CMK (cell line): ENCODE measurements at regions not wholly inside any gene's neighbourhood (a gene's known extent, or its start where the extent isn't known, plus 50 kb on each side); places are given as distances from the start of the nearest gene placed in this dataset.
"Not testable (repeated sequence)": the region's sequence is repeated elsewhere in the genome, so short reads cannot be mapped to it uniquely, and the experiment has no call there.

Experiments
- DNase-seq: peaks from one replicate; pipeline ENCODE4 v3.0.0-alpha.2; 2010; ENCODE audit warnings: low read depth

GRCh38 chr6:135555550-135555949 lies 58.0 kb upstream of the AHI1 start:
- no peak for DNase-seq

GRCh38 chr6:135557582-135557981 lies 60.0 kb upstream of the AHI1 start:
- no peak for DNase-seq

- not testable (repeated sequence) for DNase-seq
Measured at GRCh38 chr6:135565605-135566004, 68.1 kb upstream of the AHI1 start.

DNA sequence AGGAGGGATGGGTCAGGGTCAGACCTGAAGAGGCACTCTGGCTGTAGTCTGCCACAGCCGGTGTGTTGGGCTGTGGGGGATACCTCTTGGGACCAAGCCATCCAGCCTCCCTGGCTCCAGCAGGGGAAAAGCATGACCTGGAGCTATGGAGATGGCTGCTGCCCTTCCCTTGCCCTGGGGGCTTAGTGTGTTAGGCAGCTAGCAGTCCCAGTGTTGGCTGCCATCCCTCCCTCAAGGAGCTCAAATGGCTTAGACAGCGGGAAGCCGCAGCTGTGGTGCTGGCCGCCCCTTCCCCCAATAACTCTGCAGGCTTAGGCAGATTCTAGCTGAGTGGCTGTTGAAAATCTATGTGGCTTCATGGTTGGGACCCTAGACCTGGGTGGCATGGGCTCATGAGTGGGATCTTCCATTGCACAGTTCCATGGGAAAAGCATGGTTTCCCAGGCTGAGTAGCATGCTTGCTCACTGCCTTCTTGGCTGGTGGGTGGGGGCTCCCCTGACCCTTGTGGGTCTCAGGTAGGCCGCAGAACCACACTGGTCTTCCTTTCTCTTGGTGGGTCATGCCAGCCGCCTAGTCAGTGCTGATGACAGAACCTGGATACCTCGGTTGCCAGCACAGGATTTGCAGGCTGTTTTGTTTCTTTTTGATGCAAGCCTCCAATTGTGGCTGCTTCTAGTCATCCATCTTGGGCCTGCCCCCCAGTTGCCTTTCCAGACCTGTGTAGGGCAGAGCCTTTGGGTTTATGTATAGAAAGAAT lies 69.0 kb upstream of the AHI1 start:
- no peak for DNase-seq

DNA sequence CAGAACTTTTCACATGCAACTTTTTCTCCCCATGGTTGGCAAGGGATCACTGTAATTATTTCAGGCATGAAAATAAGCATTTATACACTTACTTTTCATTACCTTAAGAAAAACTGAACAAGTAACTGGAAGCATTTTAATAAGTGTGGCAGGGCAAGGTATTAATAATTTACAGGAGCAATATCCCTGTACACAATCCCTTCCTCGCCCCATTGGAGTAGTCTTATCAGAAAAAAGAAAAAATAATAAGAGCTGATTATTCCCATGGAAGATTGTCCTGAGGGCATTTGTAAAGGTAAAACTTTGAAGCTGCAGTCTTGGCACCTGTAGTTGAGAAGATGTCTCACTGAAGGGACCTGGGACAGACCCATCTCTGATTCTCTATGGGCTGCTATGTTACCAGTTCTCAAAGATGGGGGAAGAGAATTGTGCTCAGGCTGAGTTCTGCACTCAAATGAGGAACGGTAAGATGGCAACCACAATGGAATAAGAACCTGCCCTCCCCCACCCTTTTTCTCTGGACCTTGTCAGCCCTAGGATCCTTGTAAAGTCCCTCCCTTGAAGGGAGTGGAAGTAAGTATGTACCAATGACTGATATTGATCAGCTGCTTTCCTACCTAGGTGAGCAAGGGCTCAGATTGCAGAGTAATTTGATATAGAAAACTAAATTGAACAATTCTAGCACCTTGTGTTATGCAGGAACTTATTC lies 70.0 kb upstream of the AHI1 start:
- DNase-seq, result no peak

- no peak for DNase-seq
Measured at GRCh38 chr6:135568379-135568778, 70.8 kb upstream of the AHI1 start.

GRCh38 chr6:135572051-135572450 lies 74.5 kb upstream of the AHI1 start:
- no peak for DNase-seq

GRCh38 chr6:135575629-135576028 lies 78.1 kb upstream of the AHI1 start:
- DNase-seq, result no peak

- DNase-seq, result no peak
Measured at GRCh38 chr6:135576055-135576454, 78.5 kb upstream of the AHI1 start.

- DNase-seq, result no peak
Measured at GRCh38 chr6:135577059-135577538, 79.6 kb upstream of the AHI1 start.

- DNase-seq, result no peak
Measured at GRCh38 chr6:135578976-135579375, 81.4 kb upstream of the AHI1 start.

GRCh38 chr6:135581211-135581610 lies 83.7 kb upstream of the AHI1 start:
- DNase-seq, result no peak

DNA sequence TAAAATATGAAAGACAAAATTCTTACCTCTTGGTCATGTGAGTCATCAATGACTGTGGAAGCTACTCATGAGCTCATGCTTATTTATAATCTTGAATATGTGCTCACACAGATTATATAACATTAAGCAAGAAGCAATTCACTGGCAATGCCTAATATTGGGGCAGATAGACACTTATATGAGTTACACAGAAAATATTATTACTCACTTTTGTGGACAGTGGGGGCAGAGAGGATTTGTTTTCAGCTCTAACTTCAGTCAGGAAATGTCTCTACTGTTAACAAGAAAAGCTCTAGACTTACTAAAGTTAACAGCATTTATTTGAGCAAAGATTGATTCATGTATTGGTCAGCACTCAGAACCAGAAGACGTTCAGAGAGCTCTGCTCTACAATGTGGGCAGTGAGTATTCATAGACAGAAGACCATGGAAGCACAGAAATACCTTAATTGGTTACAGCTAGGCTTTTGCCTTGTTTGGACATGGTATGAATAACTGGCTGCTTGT lies 85.8 kb upstream of the AHI1 start:
- no peak for DNase-seq

GRCh38 chr6:135586388-135586787 lies 88.8 kb upstream of the AHI1 start:
- no peak for DNase-seq

DNA sequence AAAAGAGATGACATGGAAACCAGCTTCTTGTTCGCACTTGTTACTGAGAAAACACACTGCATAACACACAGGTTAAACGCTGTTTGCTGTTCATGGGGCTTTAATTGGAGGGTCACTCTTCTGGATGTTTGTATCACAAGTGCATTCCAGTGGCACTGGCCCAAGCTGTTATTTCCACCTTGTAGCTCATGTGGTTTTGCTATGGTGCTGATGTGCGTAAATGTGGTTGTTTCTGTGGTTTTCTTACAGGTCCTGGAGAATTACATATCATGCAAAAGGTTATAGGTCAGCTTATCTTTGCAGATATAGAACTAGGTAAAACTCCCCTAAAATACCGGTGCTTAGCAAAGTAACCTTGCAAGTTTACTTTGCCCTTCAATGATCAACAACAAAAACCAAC lies 89.3 kb upstream of the AHI1 start:
- no peak for DNase-seq

GRCh38 chr6:135592276-135592675 lies 94.7 kb upstream of the AHI1 start:
- no peak for DNase-seq

GRCh38 chr6:135594000-135594399 lies 96.5 kb upstream of the AHI1 start:
- DNase-seq, result no peak

GRCh38 chr6:135600086-135600702 lies 102.7 kb upstream of the AHI1 start:
- DNase-seq, result no peak

GRCh38 chr6:135600931-135601330 lies 103.4 kb upstream of the AHI1 start:
- no peak for DNase-seq

DNA sequence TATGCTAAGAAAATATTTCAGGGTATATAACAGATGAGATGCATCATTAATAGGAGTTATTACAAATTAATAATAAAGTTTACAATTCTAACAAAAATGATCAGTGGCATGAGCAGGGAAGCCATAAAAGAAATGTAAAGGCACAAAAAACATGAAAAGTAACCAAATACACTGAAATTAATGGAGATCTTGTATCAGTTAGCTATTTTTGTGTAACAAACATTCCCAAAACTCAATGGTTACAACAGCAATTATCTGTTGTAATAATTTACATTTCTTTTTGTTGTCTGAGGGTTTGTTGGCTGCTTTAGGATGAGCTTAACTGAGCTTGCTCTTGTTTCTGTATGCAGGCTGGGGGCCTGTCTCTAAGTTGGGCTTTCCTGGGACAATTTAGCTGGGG lies 104.3 kb upstream of the AHI1 start:
- no peak for DNase-seq

DNA sequence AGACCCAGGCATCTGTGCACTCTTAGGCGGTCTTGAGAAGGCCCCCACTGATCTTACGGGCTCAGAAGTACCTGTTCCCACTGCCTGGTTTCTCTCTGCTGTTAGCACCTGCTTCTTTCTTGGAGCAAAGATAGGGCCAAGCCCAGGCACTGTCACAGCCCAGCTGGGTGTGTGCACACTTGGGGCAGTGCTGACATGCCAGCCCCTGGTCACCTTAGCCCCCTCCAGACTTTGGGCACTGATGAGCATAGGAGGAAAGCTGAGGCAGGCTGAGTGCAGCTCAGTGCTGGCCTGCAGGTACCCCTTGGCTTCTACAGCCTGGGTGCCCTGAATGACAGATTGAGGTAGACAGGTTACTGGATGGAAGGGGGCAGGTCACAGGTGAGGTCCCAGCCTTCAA lies 105.7 kb upstream of the AHI1 start:
- no peak for DNase-seq

DNA sequence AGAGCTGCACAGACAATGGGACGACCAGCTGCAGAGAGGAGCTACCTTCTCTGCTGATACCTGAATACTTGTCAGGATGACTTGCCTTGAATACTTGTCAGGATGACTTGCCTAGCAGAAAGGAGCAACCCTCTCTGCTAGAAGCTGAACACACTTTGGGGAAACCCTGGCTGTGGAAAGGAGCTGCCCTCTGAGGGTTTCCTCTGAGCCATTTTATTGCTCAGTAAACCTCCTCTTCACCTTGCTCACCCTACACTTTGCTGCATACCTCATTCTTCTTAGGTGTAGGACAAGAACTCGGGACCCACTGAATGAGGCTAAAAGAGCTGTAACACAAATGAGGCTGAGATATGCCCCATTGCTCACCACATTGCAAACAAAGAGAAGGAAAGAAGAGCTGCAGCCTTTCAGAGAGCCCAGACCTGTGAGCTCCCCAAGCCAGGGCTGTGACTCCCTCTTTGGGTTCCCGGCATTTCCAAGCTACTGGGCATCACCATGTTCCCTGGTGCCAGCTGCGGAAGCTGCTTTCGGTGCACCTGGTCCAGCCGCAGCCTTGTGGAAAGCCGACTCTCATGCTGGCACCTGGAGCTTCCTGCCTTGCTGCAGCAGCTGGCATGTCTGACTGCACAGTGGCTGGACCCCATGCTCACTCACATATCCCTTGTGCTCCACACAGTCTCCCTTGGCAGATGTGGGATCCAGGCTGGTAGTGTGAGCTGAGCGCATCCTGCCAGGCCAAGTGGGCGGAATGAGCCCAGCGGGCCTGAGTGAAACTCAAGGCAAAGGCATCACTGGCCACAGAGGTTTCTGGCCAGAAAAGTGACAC lies 106.7 kb upstream of the AHI1 start:
- no peak for DNase-seq
